Ureter (tissue), 1 donor: ENCODE measurements at regions not wholly inside any gene's neighbourhood (a gene's known extent, or its start where the extent isn't known, plus 50 kb on each side); places are given as distances from the start of the nearest gene placed in this dataset.

Experiments used
- DNase-seq: peaks from one replicate; pipeline ENCODE4 v3.0.0-alpha.2; 2020; ENCODE audit warnings: low spot score
- donor health status: DM: yes; HTN: yes; CAD: no.

- peak; percentile 62 for DNase-seq
Measured at GRCh38 chr14:22338917-22339715, 249.9 kb downstream of the DAD1 start.

- DNase-seq = no peak
Measured at GRCh38 chr14:22338381-22338780, 250.6 kb downstream of the DAD1 start.

- no peak for DNase-seq
Measured at GRCh38 chr14:22337938-22338337, 251.1 kb downstream of the DAD1 start.

- no peak for DNase-seq
Measured at GRCh38 chr14:22337521-22337920, 251.5 kb downstream of the DAD1 start.

GRCh38 chr14:22336031-22336430 lies 253.0 kb downstream of the DAD1 start:
- DNase-seq = no peak

- DNase-seq = no peak
Measured at GRCh38 chr14:22334627-22335026, 254.4 kb downstream of the DAD1 start.

- no peak for DNase-seq
Measured at GRCh38 chr14:22334275-22334577, 254.8 kb downstream of the DAD1 start.

- no peak for DNase-seq
Measured at GRCh38 chr14:22333422-22334274, 255.4 kb downstream of the DAD1 start.

GRCh38 chr14:22332686-22333421 lies 256.2 kb downstream of the DAD1 start:
- DNase-seq = no peak

GRCh38 chr14:22329371-22329770 lies 259.7 kb downstream of the DAD1 start:
- DNase-seq = no peak

GRCh38 chr14:22325676-22326400 lies 263.2 kb downstream of the DAD1 start:
- DNase-seq = no peak

GRCh38 chr14:22320362-22320750 lies 268.7 kb downstream of the DAD1 start:
- no peak for DNase-seq

GRCh38 chr14:22319526-22320361 lies 269.3 kb downstream of the DAD1 start:
- DNase-seq = peak; percentile 54

- DNase-seq = no peak
Measured at GRCh38 chr14:22318951-22319350, 270.1 kb downstream of the DAD1 start.

GRCh38 chr14:22316473-22316872 lies 272.6 kb downstream of the DAD1 start:
- DNase-seq = no peak

GRCh38 chr14:22315336-22315735 lies 273.7 kb downstream of the DAD1 start:
- no peak for DNase-seq

- DNase-seq = no peak
Measured at GRCh38 chr14:22314183-22314820, 274.7 kb downstream of the DAD1 start.

- no peak for DNase-seq
Measured at GRCh38 chr14:22313172-22313801, 275.7 kb downstream of the DAD1 start.

GRCh38 chr14:22311636-22312035 lies 277.4 kb downstream of the DAD1 start:
- no peak for DNase-seq

GRCh38 chr14:22305607-22306006 lies 283.4 kb downstream of the DAD1 start:
- DNase-seq = no peak
